HG02610 (cell line): ENCODE measurements at regions not wholly inside any gene's neighbourhood (a gene's known extent, or its start where the extent isn't known, plus 50 kb on each side); places are given as distances from the start of the nearest gene placed in this dataset.
"Not testable (repeated sequence)": the region's sequence is repeated elsewhere in the genome, so short reads cannot be mapped to it uniquely, and the experiment has no call there.

ENCODE experiments used
- ATAC-seq: cut with Tn5 transposase; IDR thresholded peaks from one replicate; pipeline ENCODE4 v1.9.1; 2021; ENCODE audit warnings: mild to moderate bottlenecking, moderate library complexity; ENCODE audit not compliant: unreplicated experiment

DNA sequence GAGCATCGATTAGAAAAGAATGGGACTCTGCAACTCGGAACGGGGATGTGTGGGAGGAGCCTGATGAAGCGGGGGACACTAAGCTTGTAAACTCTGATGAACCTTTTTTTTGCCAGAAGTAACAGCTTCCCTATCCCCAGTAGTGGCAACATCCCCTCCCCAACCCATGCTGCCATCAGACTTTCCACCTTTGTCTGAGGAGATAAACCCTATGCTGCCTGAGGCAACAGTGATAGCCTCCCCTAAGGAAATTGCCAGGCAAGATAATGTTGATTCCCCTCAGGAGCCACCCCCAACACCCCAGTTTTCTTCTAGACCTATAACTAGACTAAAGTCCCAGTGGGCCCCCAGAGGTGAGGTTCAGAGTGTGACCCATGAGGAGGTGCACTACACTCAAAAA, 173.7 kb downstream of the AKR1D1 start:
- ATAC-seq = no peak

DNA sequence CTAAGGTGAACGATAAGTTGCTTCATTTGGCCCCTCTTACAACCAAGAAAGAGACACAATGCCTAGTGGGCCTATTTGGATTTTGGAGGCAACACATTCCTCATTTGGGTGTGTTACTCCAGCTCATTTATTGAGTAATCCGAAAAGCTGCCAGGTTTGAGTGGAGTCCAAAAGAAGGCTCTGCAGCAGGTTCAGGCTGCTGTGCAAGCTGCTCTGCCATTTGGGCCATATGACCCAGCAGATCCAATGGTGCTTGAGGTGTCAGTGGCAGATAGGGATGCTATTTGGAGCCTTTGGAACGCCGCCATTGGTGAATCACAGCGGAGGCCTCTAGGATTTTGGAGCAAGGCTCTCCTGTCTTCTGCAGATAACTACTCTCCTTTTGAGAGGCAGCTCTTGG, 176.4 kb downstream of the AKR1D1 start:
- not testable (repeated sequence) for ATAC-seq

DNA sequence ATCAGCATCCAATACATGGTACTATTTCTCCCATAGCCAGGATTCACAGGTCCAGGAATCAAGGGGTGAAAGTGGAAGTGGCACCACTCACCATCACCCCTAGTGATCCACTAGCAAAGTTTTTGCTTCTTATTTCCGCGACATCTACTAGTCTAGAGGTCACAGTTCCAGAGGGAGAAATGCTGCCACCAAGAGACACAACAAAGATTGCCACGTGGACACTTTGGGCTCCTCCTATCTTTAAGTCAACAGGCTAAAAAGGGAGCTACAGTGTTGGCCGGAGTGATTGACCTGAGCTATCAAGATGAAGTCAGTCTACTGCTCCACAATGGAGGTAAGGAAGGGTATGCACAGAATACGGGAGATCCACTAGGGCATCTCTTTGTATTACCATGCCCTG, 178.2 kb downstream of the AKR1D1 start:
- ATAC-seq = no peak

DNA sequence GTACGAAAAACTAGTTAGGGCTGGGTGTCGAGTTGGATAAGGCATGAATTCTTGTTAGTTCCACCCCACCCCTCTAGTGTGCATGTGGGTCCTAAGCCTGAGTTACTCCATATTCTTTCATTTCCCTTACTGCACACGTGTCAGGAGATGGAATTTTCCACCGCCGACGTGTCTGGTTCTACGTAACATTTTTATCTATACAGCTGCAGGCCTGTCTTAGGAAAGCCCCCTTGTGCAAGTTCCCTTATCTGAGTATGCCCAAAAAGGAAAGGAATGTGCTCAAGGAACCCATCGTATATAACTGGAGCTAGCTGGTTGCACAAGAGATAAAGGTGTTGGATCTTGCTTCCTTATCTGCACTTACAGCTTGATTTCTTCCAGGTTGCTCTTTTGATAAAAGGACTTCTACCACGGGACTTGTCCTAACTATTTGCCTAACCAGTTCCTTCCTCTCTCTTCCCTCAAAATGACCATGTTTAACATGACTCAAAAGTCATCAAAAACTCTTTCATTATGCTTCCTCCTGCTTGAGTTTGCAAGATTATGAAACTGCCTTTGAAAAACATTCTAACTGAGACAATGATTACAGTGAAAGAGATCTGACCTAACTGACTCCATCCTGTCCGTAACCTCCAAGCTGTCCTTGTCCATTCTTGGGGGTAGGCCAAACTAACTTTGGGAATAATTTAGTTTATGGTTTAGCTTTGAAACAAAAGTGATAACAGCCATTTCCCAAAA, 181.4 kb downstream of the AKR1D1 start:
- no peak for ATAC-seq

DNA sequence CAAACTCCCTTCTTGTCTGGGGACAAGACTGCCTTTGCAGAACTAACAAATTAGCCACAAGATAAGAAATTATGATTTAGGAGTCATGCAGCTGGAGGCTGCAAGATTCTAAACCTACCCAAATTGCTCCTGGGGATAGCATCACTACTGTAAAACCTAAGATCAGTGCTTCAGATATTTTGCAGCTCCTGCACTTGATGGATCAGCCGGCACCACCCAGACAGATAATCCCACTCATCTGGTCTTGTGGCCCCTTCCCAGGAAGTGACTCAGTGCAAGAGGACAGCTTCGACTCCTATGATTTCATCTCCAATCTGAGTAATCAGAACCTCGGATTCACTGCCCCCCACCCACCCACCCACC, 181.9 kb downstream of the AKR1D1 start:
- ATAC-seq = no peak

DNA sequence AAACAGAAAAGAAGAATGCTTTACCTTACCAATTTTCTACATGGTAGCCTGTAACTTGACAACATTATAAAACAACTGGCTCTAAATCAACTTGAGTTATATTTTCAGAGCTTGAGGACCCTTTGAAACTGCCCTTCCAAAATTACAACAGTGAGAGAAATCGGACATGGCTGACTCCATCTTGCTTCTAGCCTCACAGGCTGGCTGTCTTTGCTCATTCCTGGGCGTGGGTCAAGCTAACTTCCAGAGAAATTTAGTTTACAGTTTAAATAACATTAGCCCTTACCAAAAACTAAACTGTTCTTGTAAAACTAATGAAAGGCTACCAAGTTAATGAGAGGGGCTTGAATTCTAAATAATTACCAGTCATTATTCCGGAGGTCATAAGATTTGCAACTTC, 183.4 kb downstream of the AKR1D1 start:
- no peak for ATAC-seq

DNA sequence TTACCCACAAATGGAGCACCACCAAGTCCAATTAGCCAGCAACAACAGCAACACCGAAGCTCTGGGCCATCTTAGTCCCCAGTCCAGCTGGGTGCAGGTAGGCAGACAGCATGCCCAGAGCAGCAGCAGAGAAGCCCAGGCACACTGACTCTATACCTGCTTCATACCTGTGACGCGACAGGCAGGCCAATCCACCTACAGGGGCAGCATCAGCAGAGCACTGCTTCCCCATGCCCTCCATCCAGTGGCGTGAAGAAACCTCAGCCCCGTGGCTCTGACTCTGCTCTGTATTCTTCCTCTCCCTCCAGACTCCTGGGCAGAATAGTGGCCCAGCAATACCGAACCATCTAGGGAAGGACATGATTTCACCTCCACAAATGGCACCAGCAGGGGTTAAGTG, 191.7 kb downstream of the AKR1D1 start:
- no peak for ATAC-seq

DNA sequence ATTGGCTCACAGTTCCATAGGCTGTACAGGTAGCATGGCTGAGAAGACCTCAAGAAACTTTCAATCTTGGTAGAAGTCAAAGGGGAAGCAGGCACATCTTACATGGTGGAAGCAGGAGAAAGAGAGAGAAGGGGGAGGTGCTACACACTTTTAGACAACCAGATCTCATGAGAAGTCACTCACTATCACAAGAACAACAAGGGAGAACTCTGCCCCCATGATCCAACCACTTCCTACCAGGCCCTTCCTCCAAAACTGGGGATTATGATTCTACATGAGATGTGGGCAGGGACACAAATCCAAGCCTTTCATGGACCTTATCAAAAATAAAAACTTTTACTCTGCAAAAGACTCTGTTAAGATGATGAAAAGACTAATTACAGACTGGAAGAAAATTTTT, 183.2 kb upstream of the TRIM24 start:
- ATAC-seq = no peak

DNA sequence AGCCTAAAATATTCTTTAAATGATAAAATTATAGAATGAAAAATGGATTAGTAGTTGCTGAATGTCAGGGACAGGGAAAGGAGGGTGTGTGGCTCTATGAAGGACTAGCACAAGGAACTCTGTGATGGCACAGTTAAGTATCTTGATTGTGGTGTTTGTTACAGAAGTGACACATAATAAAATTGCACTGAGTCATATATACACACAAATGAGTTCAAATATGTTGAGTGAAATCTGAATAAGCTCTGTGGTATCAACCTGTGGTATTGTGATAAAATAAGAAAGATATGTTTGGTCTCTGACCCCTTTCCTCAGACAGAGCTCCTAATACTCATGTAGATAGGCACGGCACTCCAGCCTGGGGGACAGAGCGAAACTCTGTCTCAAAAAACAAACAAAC, 181.5 kb upstream of the TRIM24 start:
- no peak for ATAC-seq

DNA sequence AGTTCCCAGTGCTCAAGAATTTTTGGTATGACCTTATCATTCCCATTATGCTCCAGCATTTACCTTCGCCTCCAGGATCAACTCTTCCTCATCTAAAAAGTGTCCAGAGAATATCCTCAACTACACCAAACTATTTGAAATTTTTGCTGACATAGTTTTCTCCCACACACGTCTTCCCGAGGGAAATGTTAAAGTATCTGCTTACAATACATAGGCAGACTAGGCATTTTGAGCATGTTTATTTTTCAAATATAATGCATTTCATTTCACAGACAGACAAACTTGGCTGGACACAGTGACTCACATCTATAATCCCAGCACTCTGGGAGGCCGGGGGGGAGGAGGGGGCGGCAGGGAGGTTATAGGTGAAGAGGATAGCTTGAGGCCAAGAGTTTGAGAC, 177.1 kb upstream of the TRIM24 start:
- no peak for ATAC-seq

DNA sequence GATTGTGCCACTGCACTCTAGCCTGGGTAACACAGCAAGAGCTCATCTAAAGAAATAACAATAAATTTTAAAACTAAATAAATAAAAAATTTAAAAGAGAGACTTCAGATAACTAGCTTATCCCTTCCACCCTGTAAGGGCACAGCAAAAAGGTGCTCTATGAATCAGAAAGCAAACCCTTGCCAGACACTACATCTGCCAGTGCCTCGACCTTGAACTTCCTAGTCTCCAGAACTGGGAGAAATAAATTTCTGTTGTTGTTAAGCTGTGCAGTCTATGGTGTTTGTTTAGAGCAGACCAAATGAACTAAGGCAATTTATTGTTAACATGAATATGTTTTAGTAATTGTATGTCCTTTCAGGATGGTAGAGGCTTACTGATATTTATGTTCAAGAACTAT, 174.9 kb upstream of the TRIM24 start:
- ATAC-seq = no peak

DNA sequence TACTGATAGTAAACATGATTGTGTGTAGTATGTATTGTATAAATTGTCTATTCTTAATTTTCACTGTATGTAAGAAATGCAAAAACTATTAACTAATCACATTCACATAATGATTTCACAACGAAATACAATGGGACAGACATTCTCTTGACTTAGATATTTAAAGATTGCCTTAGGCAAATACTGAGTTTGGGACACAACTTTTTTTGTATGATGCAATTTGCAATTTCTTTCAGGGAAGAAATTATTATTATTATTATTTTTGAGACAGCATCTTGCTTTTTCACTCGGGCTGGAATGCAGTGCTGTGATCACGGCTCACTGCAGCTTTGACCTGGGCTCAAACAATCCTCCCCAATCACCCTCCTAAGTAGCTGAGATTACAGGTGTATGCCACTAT, 173.2 kb upstream of the TRIM24 start:
- no peak for ATAC-seq

DNA sequence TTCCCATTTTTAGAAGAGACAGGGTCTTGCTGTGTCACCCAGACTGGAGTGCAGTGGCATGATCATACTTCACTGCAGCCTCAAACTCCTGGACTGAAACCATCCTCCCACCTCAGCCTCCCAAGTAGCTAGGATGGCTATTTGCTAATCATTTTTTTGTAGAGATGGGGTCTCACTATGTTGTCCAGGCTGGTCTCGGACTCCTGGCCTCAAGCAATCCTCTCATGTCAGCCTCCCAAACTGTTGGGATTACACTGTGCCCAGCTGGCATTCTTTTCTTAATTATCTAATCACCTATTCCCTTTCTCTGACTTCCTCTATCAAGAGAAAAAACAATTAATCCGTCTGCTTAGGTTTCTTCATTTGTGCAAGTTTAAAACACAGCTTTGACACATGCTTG, 172.5 kb upstream of the TRIM24 start:
- no peak for ATAC-seq

DNA sequence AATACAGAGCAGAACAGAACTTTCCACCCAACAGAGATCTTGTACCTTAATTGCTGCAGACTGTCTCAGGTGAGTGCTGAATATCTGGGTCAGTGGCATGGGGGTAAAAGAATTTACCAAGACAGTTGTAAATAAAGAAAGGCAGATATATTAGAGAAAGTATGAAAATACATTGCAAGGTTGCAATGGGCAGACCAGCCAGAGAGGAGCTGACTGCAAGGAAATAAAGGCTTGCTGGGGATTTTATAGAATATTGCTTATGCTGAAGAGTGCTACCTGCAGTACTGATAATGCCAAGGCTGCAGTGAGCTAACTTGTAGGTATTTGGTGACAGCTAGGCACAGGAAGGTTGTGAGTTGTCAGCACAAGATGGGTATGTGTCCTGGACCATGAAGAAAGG, 171.0 kb upstream of the TRIM24 start:
- no peak for ATAC-seq

DNA sequence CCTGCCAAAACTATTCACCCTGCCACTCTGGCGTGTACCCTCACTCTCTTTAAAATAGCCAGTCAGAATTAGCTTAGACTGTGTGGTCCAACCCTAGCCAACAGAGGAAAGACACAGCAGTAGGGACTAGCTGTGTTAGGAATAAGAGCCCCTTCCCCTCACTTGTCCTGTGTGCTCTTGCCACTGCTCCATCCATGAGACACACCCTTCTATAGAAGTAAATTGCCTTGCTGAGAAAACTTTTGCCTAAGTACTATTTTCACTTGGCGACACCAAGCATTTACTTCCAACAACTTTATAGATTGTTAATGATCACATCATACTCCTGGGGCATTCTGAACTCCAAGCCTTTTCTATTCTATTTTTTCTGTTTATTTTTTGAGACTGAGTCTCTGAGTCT, 170.2 kb upstream of the TRIM24 start:
- ATAC-seq = no peak

DNA sequence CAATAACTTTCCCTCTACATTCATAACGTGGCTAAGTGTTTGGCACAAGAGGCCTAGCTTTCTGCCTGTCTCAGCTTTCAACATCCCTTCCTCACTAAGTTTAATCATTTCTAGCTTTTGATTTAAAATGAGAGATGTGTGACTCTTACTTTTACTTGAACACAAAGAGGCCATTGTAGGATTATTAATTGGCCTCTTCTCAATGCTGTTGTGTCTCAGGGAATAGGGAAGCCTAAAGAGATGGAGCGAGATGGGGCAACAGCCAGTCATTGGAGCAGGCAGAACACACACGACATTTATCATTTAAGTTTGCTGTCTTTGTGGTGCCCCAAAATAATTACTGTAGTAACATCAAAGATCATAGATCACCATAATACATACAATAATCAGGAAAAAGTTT, 167.1 kb upstream of the TRIM24 start:
- ATAC-seq = no peak

DNA sequence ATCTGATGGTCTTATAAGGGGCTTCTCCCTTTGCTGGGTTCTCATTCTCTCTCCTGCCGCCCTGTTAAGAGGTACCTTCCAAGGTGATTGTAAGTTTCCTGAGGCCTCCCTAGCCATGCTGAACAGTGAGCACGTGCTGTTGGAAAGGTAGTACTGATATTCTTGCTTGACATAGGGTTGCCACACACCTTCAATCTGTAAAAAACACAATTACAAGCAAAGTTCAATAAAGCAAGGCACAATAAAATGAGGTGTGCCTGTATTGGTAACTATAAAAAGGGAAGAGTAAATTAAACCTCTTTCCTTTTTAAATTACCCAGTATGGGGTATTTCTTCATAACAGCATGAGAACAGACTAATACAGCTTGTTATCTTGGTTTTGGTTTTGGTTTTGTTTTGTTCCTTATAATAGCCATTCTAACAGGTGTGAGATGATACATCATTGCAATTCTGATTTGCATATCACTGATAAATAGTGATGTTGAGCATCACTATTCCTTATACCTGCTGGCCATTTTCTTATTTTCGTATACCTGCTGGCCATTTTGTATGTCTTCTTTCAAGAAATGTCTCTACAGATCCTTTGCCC, 164.9 kb upstream of the TRIM24 start:
- ATAC-seq = peak; percentile 69

DNA sequence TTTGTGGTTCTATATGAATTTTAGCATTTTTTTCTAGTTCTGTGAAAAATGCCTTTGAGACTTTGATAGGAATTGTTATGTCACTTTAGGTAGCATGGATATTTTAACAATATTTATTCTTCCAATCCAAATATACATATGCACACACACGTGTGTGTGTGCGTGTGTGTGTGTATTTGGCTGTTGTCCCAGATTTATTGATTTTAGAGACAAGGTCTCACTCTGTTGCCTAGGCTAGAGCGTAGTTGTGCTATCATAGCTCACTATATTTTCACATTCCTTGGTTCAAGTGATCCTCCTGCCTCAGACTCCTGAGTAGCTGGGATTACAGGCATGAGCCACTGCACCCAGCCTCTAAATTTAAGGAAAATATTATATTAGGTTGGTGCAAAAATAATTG, 162.5 kb upstream of the TRIM24 start:
- no peak for ATAC-seq

DNA sequence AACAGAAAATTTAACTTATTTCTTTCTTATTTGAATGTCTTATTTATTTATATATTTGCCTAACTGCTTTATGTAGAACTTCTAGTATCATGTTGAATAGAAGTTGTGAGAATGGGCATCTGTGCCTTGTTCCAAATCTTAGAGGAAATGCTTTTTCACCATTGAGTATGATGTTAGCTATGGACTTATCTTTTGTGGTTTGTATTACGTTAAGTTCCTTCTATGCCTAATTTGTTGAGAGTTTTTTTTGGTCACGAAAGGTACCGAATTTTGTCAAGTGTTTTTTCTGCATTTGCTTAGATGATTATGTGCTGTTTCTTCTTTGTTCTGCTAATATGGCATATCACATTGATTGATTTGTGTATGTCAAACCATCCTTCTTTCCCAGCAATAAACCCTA, 161.0 kb upstream of the TRIM24 start:
- no peak for ATAC-seq

DNA sequence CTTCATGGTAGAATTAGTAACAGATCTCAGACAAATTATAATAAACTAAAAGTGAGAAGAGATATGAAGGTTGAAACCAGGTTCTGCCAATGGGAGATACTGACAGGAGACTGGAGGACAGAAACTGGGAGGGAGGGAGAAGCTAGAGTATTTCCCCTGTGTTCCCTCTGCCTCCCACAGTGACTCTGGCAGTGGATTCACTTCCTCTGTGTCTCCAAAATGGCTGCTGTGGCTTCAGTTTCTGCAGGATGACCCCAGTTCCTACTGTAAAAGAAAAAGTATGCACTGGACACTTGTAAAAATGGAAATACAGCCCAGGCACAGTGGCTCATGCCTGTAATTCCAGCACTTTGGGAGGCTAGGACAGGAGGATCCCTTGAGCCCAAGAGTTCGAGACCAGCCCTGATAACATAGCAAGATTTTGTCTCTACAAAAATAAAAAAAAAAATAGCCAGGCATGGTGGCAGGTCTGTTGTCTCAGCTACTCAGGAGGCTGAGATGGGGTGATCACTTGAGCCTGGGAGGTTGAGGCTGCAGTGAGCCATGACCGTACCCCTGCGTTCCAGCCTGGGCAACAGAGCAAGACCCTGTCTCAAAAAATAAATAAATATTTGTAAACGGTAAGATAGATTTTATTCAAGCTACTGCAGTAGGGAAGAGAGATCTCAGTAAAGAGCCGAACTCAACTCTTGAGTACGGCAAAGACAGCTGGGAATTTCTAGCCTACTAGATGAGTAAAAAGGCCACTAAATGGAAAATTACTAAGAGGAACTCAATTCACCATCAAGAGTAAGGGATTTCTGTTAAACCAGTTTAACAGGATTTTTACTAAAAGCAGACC, 156.6 kb upstream of the TRIM24 start:
- ATAC-seq = no peak

DNA sequence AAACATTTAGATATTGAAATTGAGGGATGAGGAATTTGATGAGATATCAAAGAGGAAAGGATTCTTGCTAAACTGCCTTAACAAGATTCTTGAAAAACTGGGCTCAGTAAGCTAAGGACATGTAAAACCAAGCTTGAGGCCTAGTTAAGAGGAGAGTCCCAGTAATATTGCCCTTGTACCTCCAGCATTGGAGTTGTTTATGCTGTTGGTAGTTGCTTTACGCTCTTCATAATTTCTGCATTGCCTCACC, 156.1 kb upstream of the TRIM24 start:
- no peak for ATAC-seq

DNA sequence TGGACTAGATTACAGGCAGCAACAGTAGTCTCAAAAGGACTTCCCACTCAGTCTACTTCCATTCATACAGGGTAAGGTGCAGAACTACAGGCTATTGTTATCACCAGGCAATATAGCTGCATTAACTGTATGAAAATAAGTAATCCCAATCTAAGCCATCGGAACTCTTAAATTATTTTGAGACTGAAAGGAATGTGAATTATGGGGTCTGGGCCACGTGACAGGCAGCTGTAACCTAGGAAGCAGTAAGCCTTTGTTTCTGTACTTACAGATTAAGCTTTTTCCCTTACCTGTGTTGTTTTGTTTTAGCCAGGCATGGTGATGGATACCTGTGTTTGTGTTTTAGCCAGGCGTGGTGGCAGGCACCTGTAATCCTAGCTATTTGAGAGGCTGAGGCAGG, 152.4 kb upstream of the TRIM24 start:
- no peak for ATAC-seq

DNA sequence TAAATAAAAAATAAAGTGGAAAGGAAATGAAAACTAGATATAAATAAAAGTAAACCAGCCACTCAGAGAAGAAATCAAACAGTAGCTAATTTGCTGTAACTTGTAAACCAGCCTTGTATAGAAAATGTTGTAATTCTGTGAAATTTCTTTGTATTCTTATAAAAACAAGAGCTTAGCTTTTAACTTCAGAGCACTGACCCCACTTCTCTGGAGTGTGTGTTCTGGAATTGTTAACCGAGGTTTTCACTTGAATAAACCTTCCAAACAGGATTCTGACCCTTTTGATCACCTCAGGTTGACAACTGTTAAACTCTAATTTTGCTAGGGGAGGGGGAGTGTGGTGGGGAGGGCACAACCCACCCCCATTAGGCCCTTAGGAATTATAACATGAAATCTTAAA, 151.9 kb upstream of the TRIM24 start:
- ATAC-seq = no peak
